HUDEP-2 (cell line): ENCODE measurements at regions not wholly inside any gene's neighbourhood (a gene's known extent, or its start where the extent isn't known, plus 50 kb on each side); places are given as distances from the start of the nearest gene placed in this dataset.
"Not testable (repeated sequence)": the region's sequence is repeated elsewhere in the genome, so short reads cannot be mapped to it uniquely, and the experiment has no call there.

Source experiments
- DNase-seq, 76 experiments: peaks; one replicate each; lab custom pipeline; 2025; ENCODE audit not compliant: unreplicated experiment in 76 of 76; lab: John Stamatoyannopoulos, UW

DNA sequence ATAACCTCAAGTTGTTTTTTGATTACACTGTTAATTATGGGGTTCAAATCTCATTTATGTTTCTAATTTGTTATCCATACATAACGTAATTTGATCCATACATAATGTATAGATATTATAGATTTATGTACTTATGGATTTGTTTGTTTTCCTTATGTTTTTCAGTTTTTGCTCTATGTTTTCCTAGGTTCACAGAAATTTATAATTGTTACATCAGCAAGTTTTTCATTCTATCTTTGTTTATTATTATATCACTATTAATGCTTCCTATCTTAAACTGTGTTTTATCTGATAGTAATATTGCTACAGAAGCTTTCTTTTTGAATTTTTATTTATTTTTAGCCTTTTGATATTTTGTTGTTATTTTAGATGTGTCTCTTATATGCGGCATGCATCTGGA lies 194.3 kb upstream of the SOX21 start:
- no peak for DNase-seq

DNA sequence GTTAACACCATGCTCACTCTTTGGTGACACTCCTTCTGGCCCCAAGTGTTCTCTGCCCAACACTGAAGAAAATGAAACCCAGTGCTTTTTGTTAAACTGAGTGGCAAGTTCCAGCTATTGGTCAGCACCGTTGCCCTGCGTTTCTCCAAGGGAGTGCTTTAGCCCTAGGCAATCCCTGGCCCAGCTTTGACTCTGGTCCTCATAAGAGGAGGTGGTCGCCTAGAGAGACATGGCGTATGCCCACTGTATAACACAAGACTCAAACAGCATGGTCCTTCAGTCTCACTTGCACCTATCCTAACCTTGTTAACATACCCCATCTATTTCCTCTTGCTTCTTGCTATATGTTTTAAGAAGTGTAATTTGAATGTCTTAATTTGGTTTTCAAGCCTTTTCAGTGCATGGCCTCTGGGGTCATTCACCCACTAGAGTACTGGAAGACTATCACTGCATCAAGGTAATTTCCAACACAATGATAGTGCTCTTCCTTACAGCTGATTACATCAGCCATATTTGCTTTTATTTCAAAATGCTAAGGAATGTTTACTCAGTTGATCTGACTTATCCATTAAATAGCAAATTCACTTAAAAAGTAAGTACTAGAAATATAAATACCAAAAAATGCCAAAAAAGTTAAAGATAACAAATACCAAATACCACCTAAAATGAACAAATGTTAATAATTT lies 190.5 kb upstream of the SOX21 start:
- no peak for DNase-seq

DNA sequence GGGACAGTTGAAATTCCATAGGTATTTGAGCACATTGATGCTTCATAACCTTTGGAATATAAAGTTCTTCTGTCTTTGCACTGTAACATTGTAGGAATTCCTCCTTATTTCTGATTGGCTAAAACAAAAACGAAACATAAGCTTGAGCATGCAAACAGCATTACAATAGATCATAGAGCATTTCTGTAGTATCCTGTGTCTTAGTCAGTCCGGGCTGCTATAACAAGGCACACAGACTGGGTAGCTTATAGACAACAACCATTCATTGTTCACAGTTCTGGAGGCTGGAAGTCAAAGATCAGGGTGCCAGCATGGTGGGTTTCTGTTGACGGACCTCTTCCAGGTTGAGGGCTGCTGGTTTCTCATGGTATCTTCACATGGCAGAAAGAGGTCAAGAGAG lies 188.7 kb upstream of the SOX21 start:
- no peak for DNase-seq

DNA sequence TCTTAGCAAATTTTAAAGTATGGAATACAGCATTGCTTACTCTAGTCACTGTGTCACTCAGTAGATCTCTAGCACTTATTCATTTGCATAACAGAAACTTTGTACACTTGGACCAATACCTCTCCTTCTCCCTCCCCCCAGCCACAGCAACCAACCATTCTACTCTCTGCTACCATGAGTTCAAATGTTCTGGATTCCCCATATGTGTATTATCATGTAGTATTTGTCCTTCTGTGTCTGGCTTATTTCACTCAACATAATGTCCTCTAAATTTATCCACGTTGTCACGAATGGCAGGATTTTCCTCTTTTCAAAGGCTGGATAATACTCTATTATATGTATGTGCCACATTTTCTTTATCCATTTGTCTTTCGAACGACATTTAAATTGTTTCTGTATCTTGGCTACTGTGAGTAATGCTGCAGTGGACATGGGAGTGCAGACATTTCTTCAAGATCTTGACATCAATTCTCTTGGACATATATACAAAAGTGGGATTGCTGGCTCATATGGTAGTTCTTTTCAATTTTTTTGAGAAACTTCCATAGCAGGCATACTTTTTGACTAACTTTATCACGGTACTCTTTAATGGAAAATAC lies 184.5 kb upstream of the SOX21 start:
- DNase-seq, result no peak

DNA sequence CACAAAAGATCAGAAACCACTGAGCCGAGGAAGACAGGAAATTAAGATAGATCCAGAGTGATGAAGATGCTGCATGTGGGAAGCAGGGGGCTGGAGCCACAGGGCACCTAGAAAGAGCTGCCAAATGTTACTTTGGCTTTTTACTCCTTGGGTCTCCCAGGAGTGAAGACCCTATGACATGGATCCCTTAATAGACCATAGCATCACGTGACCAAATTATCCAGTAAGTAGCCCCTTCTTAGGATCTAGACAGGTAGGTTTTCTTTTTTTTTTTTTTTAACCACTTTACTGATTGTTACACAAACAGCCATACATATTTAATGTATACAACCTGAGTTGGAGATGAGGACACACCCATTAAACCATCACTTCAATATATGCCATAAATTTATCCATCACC lies 183.9 kb upstream of the SOX21 start:
- DNase-seq, result no peak

DNA sequence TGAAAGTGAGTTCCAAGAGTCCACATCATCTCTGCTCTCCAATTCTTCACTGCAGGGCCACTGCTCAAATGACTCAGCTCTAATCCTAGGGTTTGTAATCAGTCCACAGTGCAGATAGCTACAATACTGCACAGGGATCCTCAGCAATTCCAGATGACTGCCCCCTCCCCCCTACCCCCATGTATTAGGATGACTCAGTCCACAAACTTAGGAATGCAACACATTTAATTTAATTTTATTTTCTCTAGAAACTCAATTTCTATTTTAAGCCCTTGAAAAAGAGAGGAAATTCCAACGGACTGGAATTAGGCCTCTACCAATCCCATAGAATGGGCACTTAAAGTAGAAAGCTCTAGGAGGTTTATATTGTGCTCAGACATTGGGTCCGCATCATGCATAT lies 173.8 kb upstream of the SOX21 start:
- no peak for DNase-seq

DNA sequence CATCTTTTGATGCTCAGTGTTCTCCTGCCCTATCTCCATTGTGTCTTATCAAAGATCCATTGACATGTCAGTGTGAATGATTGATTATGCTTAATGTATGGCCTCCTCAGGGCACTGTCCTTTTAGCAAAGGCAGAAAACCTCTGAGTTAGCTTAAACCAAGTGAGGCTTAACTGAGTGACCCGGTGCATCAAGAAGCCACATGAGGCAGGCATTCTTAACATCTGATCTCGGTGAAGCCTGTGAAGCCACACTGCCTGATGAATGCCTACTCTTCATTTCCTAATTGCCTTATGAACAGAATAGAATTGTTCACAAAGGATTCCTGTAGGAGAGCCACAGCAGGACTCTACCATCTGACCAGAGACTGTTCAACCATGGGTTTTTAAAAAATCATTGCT lies 168.1 kb upstream of the SOX21 start:
- DNase-seq, result no peak

DNA sequence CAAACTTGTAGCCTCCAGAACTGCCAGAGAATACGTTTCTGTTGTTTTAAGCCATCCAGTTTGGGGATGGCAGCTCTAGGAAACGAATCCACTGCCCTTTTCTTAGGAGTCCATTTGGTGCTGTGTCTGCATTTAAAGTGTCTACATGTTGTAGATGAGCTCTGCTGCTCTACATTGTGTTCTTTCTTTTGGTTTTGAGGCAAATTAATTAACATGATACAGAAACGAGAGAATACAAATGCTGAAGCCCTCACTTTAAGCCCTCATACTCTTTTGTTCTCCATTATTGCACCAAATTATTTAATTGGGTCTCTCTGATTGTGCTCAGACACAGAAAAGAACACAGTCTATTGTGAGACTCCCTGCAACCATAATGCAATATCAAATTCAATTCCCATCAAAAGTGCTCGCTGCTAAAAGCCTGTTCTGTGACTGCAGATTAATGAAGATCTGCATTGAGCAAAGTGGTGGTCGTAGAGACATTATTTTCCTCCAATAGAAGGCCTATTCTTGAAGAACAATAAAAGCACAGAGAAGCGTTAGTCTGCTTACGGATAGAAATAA lies 166.3 kb upstream of the SOX21 start:
- DNase-seq, result no peak

DNA sequence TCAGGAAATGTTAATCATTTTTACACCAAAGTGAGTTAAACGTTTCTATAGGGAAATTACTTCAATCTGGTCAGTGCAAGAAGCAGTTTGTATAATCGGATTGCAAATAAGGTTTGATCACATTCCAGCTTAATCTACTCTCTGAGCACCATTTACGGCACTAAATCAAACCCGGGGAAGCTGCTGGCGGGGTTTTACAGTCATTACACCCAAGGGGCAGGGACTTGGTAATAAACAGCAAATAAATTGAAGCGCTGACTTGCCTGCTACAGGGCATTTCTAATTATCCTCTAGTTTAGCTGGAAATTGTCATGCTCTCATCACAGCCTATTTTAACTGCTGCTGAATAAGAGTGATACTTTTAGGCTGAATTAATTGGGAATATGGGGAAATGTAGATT lies 152.1 kb upstream of the SOX21 start:
- DNase-seq, result no peak

DNA sequence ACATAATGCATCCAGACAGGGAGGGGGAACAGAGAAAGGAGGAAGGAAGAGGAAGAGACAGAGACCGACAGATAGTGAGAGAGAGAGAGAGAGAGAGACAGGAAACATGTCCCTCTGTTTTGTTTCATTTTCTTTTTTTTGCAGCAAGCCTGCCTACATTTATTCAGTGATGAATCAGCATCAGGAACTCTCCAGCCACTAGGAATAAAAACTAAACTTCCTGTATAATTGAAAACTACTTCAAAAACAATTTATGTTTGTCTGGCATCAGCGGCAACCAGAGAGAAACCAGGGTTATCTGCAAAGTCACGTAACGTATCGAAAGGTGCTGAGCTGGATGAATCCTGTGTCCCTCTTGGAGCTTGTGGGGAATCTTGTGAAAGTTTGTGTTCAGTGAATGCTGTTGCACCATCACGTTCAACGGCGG lies 148.6 kb upstream of the SOX21 start:
- no peak for DNase-seq

DNA sequence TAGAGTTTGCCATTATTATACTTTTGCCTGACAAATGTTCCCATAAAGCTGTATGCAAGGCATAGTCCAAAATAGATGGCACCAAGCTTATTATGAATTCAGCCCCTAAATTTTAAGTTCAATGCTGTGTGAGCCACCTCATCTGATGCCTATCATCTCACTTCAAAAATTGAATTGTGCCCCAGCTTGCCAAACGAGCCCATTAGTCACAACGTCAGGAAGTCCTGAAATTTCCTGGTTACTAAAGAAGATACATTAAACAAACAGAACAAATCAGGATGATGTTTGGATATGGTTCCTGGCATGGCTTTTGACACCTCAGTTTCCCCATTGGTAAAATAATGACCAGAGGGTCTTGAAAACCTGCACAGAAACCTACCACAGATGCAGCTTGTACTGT lies 147.5 kb upstream of the SOX21 start:
- no peak for DNase-seq

DNA sequence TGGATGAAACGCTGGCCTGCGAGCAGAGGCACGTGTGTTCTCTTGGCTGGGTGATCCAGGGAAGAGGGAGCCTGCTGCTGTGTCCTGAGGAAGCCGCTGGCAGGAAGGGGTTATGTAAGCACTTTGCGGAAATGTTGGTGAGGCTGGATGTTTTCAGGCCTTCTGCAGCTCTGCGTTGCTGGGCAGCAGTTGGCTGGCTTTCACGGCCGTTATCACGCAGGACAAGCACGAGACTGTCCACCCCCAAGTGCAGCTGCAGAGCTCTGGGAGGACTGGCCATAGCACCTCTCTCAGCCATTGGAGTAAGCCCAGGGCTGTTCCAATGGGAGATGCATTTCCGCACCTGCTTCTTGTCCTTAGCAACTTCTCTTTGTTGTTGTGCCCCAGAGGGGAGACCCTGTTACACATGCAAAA lies 146.9 kb upstream of the SOX21 start:
- DNase-seq, result no peak

DNA sequence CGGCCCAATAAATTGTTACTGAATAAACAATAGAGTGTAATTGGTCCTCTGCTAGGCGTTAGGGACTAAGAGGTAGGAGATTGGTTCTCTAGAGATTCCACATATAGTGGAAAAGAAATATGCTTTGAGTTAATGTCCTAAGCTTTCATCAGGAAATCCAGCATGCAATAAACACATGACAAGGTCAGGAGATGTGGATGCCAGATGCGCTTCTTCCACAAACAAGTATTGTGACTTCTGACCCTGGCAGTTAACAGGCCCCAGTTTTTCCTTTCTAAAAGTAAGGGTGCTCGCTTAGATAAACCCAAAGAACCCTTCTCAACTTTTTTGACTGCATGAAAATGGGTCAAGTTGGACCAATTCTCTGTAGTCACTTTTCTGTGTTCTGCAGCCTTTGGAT lies 146.5 kb upstream of the SOX21 start:
- DNase-seq, result no peak

DNA sequence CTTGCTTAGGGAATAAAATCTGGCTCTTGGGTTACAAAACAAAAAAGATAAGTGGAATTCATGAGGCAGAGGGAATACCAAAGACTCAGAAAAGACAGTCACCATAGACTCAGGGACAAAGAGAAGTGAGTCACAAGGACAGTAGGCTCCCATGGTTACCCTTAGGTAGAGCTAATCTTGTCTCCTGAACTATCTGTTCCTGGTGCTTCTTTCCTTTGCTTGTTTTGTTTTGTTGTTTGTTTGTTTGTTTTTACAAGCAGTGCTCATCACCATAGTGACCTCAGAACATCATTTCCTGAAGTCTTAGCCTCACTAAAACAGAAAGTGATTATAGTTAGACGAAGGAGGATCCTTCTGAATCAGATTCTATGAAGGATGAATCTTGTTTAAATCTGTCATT lies 142.3 kb upstream of the SOX21 start:
- DNase-seq, result no peak

DNA sequence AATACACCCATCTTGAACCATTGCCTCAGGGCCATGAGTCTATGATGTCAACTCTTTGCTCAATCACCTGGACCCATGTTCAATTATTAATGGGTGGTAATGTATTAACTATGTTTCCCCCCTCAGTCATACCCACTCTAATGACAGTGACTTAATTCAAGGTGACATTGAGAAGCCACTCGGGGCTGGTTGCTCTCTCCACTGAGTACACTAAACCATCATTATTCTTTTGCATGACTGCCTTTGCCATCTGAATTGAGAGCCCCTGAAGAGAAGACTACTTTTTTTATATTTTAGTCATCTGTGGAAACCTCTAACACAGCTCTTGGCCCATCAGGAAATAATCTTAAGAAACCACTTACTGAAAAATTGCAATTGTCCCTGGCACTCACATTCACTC lies 139.2 kb upstream of the SOX21 start:
- no peak for DNase-seq

DNA sequence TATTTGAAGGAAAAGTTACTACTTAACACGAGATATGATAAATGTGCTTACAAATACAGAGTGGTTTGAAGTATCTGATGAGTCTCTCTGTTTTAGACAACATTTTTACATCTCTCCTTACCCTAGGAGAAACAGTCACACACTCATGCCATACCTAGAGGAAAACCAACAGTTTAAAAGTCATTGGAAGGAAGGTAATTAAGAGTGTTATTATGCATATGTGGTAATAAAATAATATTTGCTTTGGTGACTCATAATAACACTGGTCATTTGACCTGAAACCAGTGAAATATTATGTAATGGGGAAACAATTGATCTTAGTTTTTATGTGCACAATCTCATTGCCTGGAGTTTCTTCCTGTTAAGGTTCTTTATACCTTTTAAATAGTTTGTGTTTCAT lies 136.9 kb upstream of the SOX21 start:
- DNase-seq, result no peak

DNA sequence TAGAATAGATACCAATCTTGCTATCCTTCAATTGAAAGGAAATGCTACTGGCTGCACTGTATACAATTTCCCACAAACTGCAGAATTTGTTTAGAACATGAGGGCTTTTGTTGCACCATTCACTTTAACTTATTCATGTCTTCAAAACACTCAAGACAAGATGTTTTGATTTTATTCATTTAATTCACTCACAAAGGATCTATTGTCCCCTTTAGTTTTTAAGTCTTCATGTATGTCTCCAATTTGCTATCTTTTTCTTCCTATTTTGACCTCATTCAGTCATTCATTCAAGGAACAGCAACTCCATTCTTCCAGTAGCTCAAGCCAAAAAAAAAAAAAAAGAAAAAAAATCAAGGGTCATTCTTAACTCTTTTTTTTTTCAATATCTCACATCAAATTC lies 130.6 kb upstream of the SOX21 start:
- no peak for DNase-seq

DNA sequence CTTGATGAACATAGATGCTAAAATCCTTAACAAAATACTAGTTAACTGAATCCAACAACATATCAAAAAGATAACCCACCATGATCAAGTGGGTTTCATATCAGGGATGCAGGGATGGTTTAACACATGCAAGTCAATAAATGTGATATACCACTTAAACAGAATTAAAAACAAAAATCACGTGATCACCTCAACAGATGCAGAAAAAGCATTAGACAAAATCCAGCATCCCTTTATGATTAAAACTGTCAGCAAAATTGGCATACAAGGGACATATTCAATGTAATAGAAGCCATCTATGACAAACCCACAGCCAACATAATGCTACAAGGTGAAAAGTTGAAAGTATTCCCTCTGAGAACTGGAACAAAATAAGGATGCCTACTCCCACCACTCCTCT lies 124.7 kb upstream of the SOX21 start:
- not testable (repeated sequence) for DNase-seq

DNA sequence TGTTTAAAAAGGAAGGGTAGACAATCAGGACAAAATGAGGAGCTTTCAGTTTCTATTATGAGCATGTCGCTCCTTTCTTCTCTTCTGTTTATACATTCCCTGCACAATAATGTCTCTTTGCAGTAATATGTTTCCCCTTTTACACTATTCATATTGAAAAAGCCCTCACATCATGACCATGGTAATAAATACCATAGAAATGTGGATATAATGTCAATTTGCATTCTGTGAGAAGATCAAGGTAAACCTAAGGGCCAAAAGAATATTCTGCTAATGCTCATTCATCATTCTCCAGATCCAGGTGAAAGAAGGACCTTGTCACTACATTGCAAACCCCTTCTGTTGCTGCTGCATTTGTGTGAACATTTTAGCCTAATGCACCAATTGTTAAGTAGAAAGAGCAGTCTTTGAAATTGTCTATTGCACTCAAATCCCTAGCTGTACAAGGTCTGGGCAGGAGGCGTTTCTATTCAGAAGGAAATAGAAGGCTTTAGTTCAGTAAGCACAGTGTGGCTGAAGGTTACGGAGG lies 117.6 kb upstream of the SOX21 start:
- no peak for DNase-seq

DNA sequence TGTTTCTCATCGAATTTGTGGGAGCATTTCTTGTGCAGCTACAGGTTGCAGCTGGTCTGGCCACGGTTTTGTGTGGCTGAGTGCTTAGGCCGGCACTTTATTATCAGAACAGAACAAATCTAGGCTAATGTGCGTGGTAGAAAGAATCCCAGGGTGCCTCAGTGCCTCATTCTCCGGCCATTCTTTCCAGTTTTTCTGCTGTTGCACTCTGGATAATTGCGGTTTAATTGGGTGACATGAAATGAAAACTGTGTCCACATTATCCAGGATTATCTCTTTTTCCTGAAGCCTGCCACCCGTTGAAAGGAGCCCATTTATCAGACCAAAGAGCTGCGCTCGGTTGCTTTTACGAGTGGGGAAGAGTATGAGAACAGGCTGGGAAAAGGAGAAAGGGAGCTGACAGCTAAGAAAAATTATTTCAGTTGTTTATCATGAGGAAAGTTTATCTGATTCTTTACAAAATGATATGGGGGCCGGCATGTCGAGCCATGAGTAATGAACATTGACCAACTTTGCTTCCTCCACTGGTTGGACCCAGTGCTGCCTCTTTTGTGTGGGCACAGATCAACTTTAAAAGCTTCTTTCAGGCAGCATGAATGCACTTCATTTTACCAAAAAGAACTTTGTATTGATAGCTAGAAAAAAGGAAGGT lies 117.0 kb upstream of the SOX21 start:
- DNase-seq, result no peak

DNA sequence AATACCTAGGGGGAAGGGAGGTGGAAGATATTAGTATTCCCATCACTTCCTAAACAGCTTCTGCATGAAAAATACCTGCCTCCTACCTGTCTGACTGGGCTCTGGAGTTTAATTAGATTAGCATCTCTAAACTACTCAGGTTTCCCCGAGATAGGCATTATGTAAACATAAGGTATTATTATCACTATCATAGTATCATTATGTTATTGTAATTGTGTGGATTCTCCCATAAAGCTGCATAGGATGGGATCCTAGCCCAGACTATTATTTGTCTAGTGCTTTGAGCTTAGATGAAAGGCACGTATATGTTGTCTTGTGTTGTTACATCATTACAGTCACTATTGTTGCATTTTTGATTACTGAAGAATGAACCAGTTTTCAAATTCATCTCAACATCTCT lies 115.2 kb upstream of the SOX21 start:
- no peak for DNase-seq

DNA sequence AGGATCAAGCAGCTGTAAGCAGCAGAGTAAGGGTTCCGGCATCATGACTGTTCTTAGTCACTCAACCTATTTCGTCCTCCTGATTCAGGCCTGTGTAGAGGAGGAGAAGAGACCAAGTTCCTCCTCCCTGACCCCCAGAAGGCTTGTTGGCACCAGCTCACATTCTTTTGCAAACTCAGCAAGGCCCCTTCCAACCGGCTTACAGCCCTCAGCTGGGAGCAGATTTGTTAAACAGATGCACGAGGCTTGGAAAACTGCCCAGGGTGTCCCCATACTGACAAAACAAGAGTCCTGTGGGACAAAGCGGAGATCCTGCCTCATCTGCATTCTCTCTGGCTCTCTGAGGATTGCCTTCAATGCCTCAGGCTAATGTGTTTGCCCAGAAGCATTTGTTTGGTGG lies 113.2 kb upstream of the SOX21 start:
- DNase-seq, result peak in 1 of 76 experiments; percentile 3
